ENCODE measurements at regions not wholly inside any gene's neighbourhood (a gene's known extent, or its start where the extent isn't known, plus 50 kb on each side); places are given as distances from the start of the nearest gene placed in this dataset.
"Not testable (repeated sequence)": the region's sequence is repeated elsewhere in the genome, so short reads cannot be mapped to it uniquely, and the experiment has no call there.

- DNase-seq: no peak
Measured at GRCh38 chr7:22066522-22066921, 120.8 kb upstream of the CDCA7L start.

- no peak for DNase-seq
Measured at GRCh38 chr7:22064816-22065215, 119.1 kb upstream of the CDCA7L start.

GRCh38 chr7:22061775-22062174 lies 116.1 kb upstream of the CDCA7L start:
- DNase-seq: peak in 1 of 3 donors; percentile 22

GRCh38 chr7:22060863-22061262 lies 115.2 kb upstream of the CDCA7L start:
- no peak for DNase-seq

DNA sequence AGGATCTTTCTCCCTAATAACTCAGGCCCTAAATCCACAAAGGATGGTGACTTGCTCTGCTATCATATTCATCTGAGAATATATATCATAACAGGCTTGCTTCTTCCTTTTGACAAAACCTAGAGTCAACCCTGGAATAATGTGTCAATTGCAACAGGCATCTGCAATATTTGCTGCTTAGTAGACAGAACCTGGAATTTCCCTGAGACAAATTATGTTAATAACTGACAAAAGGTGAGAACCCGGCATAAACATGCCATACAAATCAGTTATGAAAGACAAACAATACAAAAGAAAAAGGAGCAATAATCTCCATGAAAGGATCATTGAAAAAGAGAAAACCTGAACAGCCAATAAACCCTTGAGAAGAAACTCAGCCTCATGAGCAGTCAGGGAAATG lies 114.5 kb upstream of the CDCA7L start:
- DNase-seq: no peak

GRCh38 chr7:22055226-22055625 lies 109.5 kb upstream of the CDCA7L start:
- DNase-seq: no peak

GRCh38 chr7:22052674-22053365 lies 107.1 kb upstream of the CDCA7L start:
- DNase-seq: no peak

- no peak for DNase-seq
Measured at GRCh38 chr7:22051886-22052673, 106.4 kb upstream of the CDCA7L start.

DNA sequence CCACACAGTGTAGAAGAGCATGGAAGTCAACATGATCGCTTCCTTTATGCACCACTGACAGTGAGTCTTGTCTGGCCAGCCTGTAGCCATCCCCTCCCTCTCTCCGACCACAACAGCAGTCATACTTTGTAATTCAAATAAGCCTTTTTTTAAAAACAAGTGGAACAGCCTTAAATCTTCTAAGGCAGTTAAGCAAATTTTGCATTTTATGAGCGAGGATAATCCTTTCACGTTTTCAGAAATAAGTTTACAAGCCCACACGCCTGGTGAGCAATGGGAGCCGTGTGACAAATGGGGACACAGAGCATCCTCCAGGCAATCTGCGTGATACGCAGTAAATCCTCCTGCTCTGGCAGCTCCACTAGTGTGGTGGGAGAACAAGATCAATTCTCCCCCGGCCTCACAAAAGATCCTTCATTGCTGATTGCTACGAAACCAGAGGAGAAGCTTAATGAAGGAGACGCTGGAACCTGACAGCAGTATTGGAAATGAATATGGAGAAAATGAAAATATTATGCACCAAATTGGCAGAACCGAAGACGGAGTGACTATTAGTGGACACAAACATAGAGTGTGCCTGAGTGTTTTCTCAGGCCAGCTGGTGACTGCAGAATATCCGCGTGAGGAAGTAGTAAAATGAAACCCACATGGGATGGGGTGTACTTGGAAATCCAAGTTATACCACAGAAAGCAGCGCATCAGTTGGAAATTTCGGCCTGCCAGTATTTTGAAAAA lies 104.2 kb upstream of the CDCA7L start:
- DNase-seq: peak in 1 of 3 donors; percentile 30

DNA sequence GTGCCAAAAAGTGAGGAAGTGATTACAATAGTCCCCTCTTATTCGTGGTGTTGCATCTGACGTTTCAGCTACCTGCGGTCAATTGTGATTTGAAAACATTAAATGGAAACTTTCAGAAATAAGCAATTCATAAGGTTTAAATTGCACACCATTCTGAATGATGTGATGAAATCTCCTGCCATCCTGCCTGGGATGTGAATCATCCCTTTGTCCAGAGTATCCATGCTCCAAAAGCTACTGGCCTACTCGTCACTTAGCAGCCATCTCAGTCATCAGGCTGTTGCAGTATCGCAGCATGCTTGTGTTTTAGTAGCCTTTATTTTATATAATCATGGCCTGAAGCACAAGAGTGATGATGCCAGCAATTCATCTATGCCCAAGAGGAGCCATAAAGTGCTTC lies 97.7 kb upstream of the CDCA7L start:
- no peak for DNase-seq

DNA sequence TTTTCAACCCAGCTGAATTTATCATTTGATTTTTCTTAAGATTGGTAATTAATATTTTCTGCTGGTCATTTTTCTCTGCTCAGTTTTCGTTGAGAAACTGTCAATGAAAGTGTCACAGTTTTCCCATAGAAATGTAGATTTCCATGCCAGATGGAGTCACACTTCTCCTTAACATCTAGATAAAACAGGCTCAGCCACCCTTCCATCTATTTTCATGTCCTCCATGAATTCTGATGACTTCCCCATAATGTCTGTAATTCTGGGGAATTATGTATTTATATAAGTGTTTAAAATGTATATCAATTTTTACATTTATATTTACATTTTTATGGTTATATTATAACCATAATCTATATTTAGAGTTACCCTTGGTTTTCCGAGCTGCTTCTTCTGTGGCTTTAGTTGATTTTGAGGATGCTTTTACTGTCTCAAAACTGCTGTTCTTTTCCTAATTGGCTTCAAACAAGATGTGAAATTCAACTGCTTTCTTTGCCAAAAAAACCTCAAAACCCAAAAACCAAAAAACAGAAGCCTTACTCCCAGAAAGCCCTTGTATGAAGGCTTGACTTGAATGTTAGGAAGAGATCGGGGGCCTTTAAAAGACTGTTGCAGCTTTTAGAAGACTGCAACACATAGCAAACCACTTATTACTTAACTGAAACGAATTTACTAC lies 95.4 kb upstream of the CDCA7L start:
- no peak for DNase-seq

DNA sequence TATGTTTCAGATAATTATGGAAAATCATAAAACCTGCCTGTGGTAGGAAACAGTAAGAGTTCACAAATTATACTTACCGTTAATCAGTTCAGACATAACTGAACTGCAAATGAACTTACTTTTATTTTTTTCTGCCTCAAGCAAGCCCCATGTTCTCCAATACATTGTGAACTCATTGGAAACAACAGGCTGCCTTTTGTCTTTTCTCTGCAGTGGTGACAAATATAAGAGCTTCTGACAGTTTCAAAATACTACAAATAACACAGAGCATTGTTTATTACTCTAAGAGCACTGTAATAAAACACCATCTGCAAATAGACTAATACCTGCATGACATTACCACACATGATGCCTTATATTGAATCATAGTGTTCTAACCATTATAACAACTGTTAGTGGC lies 94.0 kb upstream of the CDCA7L start:
- no peak for DNase-seq

DNA sequence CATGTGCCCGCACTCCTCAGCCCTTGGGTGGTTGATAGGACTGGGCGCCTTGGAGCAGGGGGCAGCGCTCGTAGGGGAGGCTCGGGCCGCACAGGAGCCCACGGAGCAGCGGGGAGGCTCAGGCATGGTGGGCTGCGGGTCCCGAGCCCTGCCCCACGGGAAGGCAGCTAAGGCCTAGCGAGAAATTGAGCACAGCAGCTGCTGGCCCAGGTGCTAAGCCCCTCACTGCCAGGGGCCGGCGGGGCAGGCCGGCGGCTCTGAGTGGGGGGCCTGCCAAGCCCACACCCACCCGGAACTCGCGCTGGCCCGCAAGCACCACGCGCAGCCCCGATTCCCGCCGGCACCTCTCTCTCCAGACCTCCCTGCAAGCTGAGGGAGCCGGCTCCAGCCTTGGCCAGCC lies 86.7 kb upstream of the CDCA7L start:
- not testable (repeated sequence) for DNase-seq

- DNase-seq: not testable (repeated sequence)
Measured at GRCh38 chr7:22028656-22029055, 83.0 kb upstream of the CDCA7L start.

- DNase-seq: no peak
Measured at GRCh38 chr7:22027475-22027874, 81.8 kb upstream of the CDCA7L start.

DNA sequence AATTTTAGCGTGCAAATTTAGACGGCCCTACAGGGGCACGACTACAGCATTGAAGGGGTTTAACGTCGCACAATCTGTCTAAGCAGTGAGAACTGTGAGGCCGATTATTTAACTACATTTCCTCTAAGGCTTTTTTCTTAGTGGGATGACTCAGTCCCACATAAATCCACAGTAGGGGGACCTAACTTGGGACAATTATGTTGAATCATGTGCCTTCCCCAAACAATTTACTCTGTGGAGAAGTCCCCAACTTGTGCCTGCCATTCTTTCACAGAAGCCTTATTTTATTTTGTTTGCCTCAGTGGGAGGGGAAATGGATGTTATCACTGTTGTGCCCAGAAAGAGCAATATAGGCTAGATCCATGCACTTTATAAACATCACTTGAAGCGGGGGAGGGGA lies 80.3 kb upstream of the CDCA7L start:
- DNase-seq: no peak

DNA sequence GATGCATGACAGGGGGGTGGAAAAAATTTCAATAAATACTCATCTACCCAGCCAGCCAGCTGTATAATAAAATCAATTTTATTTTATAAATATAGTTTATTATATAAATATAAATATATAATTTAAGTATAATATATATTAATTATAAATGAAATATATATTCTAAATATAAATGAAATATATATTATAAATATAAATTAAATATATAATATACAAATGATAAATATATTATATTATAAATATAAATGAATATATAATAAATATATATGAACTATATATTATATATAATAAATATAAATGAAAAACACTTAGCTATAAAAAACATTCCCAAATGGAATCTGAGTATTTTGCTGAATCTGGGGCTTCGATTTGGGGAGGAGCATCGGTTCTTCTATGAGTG lies 79.4 kb upstream of the CDCA7L start:
- no peak for DNase-seq

- DNase-seq: no peak
Measured at GRCh38 chr7:22019931-22020330, 74.2 kb upstream of the CDCA7L start.

GRCh38 chr7:22016507-22016906 lies 70.8 kb upstream of the CDCA7L start:
- DNase-seq: no peak

DNA sequence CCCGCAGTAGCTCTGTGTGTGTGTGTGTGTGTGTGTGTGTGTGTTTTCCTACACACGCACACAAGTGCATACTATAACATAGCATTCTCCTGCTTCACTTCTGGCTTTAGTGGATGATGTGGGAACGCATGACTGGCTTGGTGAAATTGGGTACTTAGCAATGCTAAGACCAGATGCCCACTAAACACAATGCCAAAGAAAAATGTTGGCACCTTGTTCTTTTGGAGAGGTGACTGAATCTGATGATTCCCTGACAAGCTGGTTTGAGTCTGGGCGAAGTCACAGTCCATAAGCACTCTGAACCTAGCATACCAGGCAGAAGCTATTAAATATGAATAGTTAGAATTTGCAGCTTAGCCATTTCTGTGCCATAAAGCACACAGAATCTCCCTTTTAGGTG lies 68.0 kb upstream of the CDCA7L start:
- DNase-seq: no peak

GRCh38 chr7:22008683-22009082 lies 63.0 kb upstream of the CDCA7L start:
- DNase-seq: no peak

DNA sequence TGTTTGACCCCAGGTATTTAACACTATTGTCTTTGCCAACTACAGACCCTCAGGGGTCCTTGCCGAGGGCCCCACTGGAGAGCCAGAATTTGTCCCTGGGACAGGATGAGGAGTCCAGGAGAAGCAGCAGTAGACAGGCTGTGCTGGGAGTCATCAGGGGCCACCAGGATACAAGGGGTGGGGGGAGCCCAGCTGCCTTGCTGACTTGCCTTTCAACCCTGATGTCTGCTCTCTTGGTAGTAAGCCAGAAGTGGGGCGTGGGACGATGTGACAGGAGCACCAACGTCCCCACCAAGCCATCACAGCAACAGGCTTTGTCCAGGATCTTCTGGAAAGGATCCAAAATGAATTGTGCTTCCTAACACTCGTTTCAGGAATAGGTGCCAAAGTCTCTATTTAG lies 62.4 kb upstream of the CDCA7L start:
- peak in 1 of 3 donors; percentile 24 for DNase-seq
